NT2/D1 (cell line): ENCODE measurements at regions not wholly inside any gene's neighbourhood (a gene's known extent, or its start where the extent isn't known, plus 50 kb on each side); places are given as distances from the start of the nearest gene placed in this dataset.

Source experiments
- DNase-seq: peaks from one replicate; pipeline ENCODE4 v3.0.0-alpha.2; 2011; ENCODE audit warnings: low read depth, low spot score
- H3K27me3 ChIP-seq: 2 replicates; pipeline ENCODE4 v1.6.0; 2011; ENCODE audit warnings: mild to moderate bottlenecking; ENCODE audit not compliant: insufficient read length, insufficient read depth
- H3K36me3 ChIP-seq: 2 replicates; pipeline ENCODE4 v1.6.1; 2011; ENCODE audit warnings: mild to moderate bottlenecking, low read length, mixed read lengths; ENCODE audit not compliant: insufficient read depth, insufficient read length
- H3K4me1 ChIP-seq: 2 replicates; pipeline ENCODE4 v1.5.1; 2011; ENCODE audit not compliant: insufficient read depth, insufficient read length
- H3K4me3 ChIP-seq: 2 replicates; pipeline ENCODE4 v1.5.1; 2011; ENCODE audit warnings: low read depth; ENCODE audit not compliant: insufficient read length
- H3K9ac ChIP-seq: 2 replicates; pipeline ENCODE4 v1.6.0; 2011; ENCODE audit warnings: low read depth; ENCODE audit not compliant: insufficient read length
- H3K9me3 ChIP-seq: 2 replicates; pipeline ENCODE4 v1.5.1; 2011; ENCODE audit warnings: mild to moderate bottlenecking, low read length; ENCODE audit not compliant: insufficient read depth
- SUZ12 ChIP-seq: IDR thresholded peaks from 2 replicates; pipeline ENCODE4 v1.6.1; 2011; ENCODE audit not compliant: insufficient read length, insufficient read depth; ENCODE audit errors: extremely low read depth
- YY1 ChIP-seq: IDR thresholded peaks from 2 replicates; pipeline ENCODE4 v1.6.1; 2011; ENCODE audit not compliant: insufficient read length, insufficient read depth
- ZNF274 ChIP-seq: IDR thresholded peaks from 2 replicates; pipeline ENCODE4 v1.6.1; 2011; ENCODE audit warnings: mild to moderate bottlenecking, low read depth, low read length

GRCh38 chr15:72978223-72978622, 74.0 kb upstream of the NEO1 start:
- Histone ChIP-seq H3K4me1 (no peaks in the 10 kb centered on the region), H3K9ac (no peak overlapping the region), H3K27me3 (no peaks in the 10 kb centered on the region), H3K9me3 (no peaks in the 10 kb centered on the region), H3K4me3 (no peak overlapping the region), H3K36me3 (no peaks in the 10 kb centered on the region)
- no peak for TF ChIP-seq YY1
- DNase-seq = no peak

- no peak for TF ChIP-seq ZNF274
- TF ChIP-seq YY1 = no peak
- no peak for TF ChIP-seq SUZ12
- H3K9me3 ChIP-seq = no peaks in the 10 kb centered on the region
- no peak overlapping the region for H3K4me3 ChIP-seq
- H3K27me3 ChIP-seq = no peaks in the 10 kb centered on the region
- DNase-seq = no peak
- H3K9ac ChIP-seq = no peak overlapping the region
- H3K36me3 ChIP-seq = no peaks in the 10 kb centered on the region
- H3K4me1 ChIP-seq = no peaks in the 10 kb centered on the region
These were observed 79.9 kb upstream of the NEO1 start for GRCh38 chr15:72972362-72972761.

- no peak for DNase-seq
- Histone ChIP-seq H3K9ac (no peak overlapping the region), H3K9me3 (no peaks in the 10 kb centered on the region), H3K27me3 (no peaks in the 10 kb centered on the region), H3K4me3 (no peak overlapping the region), H3K36me3 (no peaks in the 10 kb centered on the region), H3K4me1 (no peaks in the 10 kb centered on the region)
- TF ChIP-seq ZNF274 (no peak), SUZ12 (no peak)
These were observed 80.5 kb upstream of the NEO1 start for GRCh38 chr15:72971766-72972165.

- no peak overlapping the region for H3K9ac ChIP-seq
- no peak for DNase-seq
- no peak overlapping the region for H3K4me3 ChIP-seq
- TF ChIP-seq SUZ12 = no peak
- TF ChIP-seq ZNF274 = no peak
- no peak for TF ChIP-seq YY1
- H3K27me3 ChIP-seq = no peaks in the 10 kb centered on the region
- no peaks in the 10 kb centered on the region for H3K4me1 ChIP-seq
- no peaks in the 10 kb centered on the region for H3K36me3 ChIP-seq
- no peaks in the 10 kb centered on the region for H3K9me3 ChIP-seq
These were observed 81.1 kb upstream of the NEO1 start for GRCh38 chr15:72970933-72971760.

GRCh38 chr15:72968531-72968922, 83.7 kb upstream of the NEO1 start:
- Histone ChIP-seq H3K36me3 (no peaks in the 10 kb centered on the region), H3K27me3 (no peaks in the 10 kb centered on the region), H3K9ac (no peak overlapping the region), H3K4me1 (no peaks in the 10 kb centered on the region), H3K4me3 (no peak overlapping the region), H3K9me3 (peaks cover 3% of the 10 kb centered on the region; the same call in 1 of the 2 replicates)
- DNase-seq = no peak
- no peak for TF ChIP-seq SUZ12
- no peak for TF ChIP-seq ZNF274
- TF ChIP-seq YY1 = no peak

- H3K36me3 ChIP-seq = no peaks in the 10 kb centered on the region
These were observed 84.3 kb upstream of the NEO1 start for GRCh38 chr15:72967811-72968530.

GRCh38 chr15:72967397-72967796, 84.9 kb upstream of the NEO1 start:
- no peaks in the 10 kb centered on the region for H3K27me3 ChIP-seq
- H3K9ac ChIP-seq = no peak overlapping the region
- H3K4me1 ChIP-seq = no peaks in the 10 kb centered on the region
- no peak overlapping the region for H3K4me3 ChIP-seq
- DNase-seq = no peak
- H3K9me3 ChIP-seq = peaks cover 12% of the 10 kb centered on the region; the same call in 1 of the 2 replicates
- TF ChIP-seq YY1 (no peak), ZNF274 (no peak), SUZ12 (no peak)
- H3K36me3 ChIP-seq = no peaks in the 10 kb centered on the region

More at GRCh38 chr15:72967811-72968530, 84.3 kb upstream of the NEO1 start:
- Histone ChIP-seq H3K4me3 (no peak overlapping the region), H3K27me3 (no peaks in the 10 kb centered on the region), H3K4me1 (no peaks in the 10 kb centered on the region), H3K9ac (no peak overlapping the region), H3K9me3 (peaks cover 8% of the 10 kb centered on the region; the same call in 1 of the 2 replicates)
- DNase-seq = no peak
- TF ChIP-seq YY1 (no peak), ZNF274 (no peak), SUZ12 (no peak)
